Activated T-cell treated with anti-CD3 and anti-CD28 coated beads, Interleukin-2, amount 50 U/mL, for 24 hours (primary cell): ENCODE measurements at regions not wholly inside any gene's neighbourhood (a gene's known extent, or its start where the extent isn't known, plus 50 kb on each side); places are given as distances from the start of the nearest gene placed in this dataset.
A peak's percentile ranks its signal among the peaks of the same experiment; 100 is the strongest.

Experiments
- DNase-seq: peaks from one replicate; pipeline ENCODE4 v3.0.0-alpha.2; 2020
- H3K27ac Mint-ChIP-seq: 2 replicates; pipeline ENCODE4 v1.8.0; 2020; ENCODE audit warnings: mild to moderate bottlenecking, mixed read lengths
- H3K27me3 Mint-ChIP-seq: 2 replicates; pipeline ENCODE4 v1.8.0; 2020; ENCODE audit warnings: mixed read lengths
- H3K36me3 Mint-ChIP-seq: 2 replicates; pipeline ENCODE4 v1.8.0; 2020; ENCODE audit warnings: low read depth, mixed read lengths
- H3K4me1 Mint-ChIP-seq: 2 replicates; pipeline ENCODE4 v1.8.0; 2020; ENCODE audit warnings: low read depth, mixed read lengths
- H3K4me3 Mint-ChIP-seq: 2 replicates; pipeline ENCODE4 v1.8.0; 2020; ENCODE audit warnings: mild to moderate bottlenecking, moderate library complexity, mixed read lengths
- H3K9me3 Mint-ChIP-seq: 2 replicates; pipeline ENCODE4 v1.8.0; 2020; ENCODE audit warnings: mixed read lengths

GRCh38 chr4:11298451-11298850 is 130.2 kb downstream of the HS3ST1 start:
- Mint-ChIP-seq H3K36me3 (no peaks in the 10 kb centered on the region), H3K27ac (no peak overlapping the region), H3K4me1 (peaks cover 10% of the 10 kb centered on the region), H3K9me3 (no peaks in the 10 kb centered on the region), H3K27me3 (peaks cover 4% of the 10 kb centered on the region), H3K4me3 (no peak overlapping the region)
- DNase-seq: no peak

- no peak overlapping the region for H3K4me3 Mint-ChIP-seq
- no peaks in the 10 kb centered on the region for H3K36me3 Mint-ChIP-seq
- peaks cover 10% of the 10 kb centered on the region for H3K4me1 Mint-ChIP-seq
- H3K27ac Mint-ChIP-seq: peak overlapping the region; percentile 22
- no peaks in the 10 kb centered on the region for H3K9me3 Mint-ChIP-seq
- H3K27me3 Mint-ChIP-seq: peaks cover 3% of the 10 kb centered on the region
- DNase-seq: no peak
These were observed 131.1 kb downstream of the HS3ST1 start for GRCh38 chr4:11297627-11298026.

GRCh38 chr4:11297201-11297600 is 131.5 kb downstream of the HS3ST1 start:
- Mint-ChIP-seq H3K4me3 (no peak overlapping the region), H3K36me3 (no peaks in the 10 kb centered on the region), H3K9me3 (no peaks in the 10 kb centered on the region), H3K4me1 (peaks cover 10% of the 10 kb centered on the region), H3K27ac (peak overlapping the region; percentile 22), H3K27me3 (peaks cover 3% of the 10 kb centered on the region)
- no peak for DNase-seq

- Mint-ChIP-seq H3K27ac (no peak overlapping the region), H3K36me3 (no peaks in the 10 kb centered on the region), H3K4me1 (peaks cover 10% of the 10 kb centered on the region), H3K9me3 (no peaks in the 10 kb centered on the region), H3K27me3 (no peaks in the 10 kb centered on the region), H3K4me3 (no peak overlapping the region)
- no peak for DNase-seq
These were observed 134.8 kb downstream of the HS3ST1 start for GRCh38 chr4:11293866-11294265.

- DNase-seq: no peak
- Mint-ChIP-seq H3K9me3 (peaks cover 11% of the 10 kb centered on the region), H3K4me1 (no peaks in the 10 kb centered on the region), H3K4me3 (no peak overlapping the region), H3K27me3 (no peaks in the 10 kb centered on the region), H3K36me3 (no peaks in the 10 kb centered on the region), H3K27ac (no peak overlapping the region)
These were observed 141.6 kb downstream of the HS3ST1 start for GRCh38 chr4:11287055-11287454.

- Mint-ChIP-seq H3K9me3 (peaks cover 11% of the 10 kb centered on the region), H3K36me3 (no peaks in the 10 kb centered on the region), H3K4me3 (no peak overlapping the region), H3K27me3 (no peaks in the 10 kb centered on the region), H3K27ac (no peak overlapping the region), H3K4me1 (no peaks in the 10 kb centered on the region)
- DNase-seq: no peak
These were observed 142.2 kb downstream of the HS3ST1 start for GRCh38 chr4:11286533-11286932.

GRCh38 chr4:11281720-11282119 is 147.0 kb downstream of the HS3ST1 start:
- Mint-ChIP-seq H3K36me3 (no peaks in the 10 kb centered on the region), H3K4me1 (no peaks in the 10 kb centered on the region), H3K27me3 (peaks cover 9% of the 10 kb centered on the region), H3K4me3 (no peak overlapping the region), H3K9me3 (peaks cover 11% of the 10 kb centered on the region), H3K27ac (no peak overlapping the region)
- DNase-seq: no peak

GRCh38 chr4:11271263-11271662 is 157.4 kb downstream of the HS3ST1 start:
- H3K27me3 Mint-ChIP-seq: peaks cover 6% of the 10 kb centered on the region
- no peak overlapping the region for H3K27ac Mint-ChIP-seq
- peaks cover 9% of the 10 kb centered on the region for H3K9me3 Mint-ChIP-seq
- DNase-seq: no peak
- H3K36me3 Mint-ChIP-seq: no peaks in the 10 kb centered on the region
- no peaks in the 10 kb centered on the region for H3K4me1 Mint-ChIP-seq
- H3K4me3 Mint-ChIP-seq: no peak overlapping the region

GRCh38 chr4:11268149-11268548 is 160.5 kb downstream of the HS3ST1 start:
- H3K27ac Mint-ChIP-seq: no peak overlapping the region
- H3K4me3 Mint-ChIP-seq: no peak overlapping the region
- peaks cover 9% of the 10 kb centered on the region for H3K9me3 Mint-ChIP-seq

GRCh38 chr4:11264841-11265240 is 163.9 kb downstream of the HS3ST1 start:
- H3K4me3 Mint-ChIP-seq: no peak overlapping the region
- H3K4me1 Mint-ChIP-seq: no peaks in the 10 kb centered on the region

More at GRCh38 chr4:11268149-11268548, 160.5 kb downstream of the HS3ST1 start:
- no peaks in the 10 kb centered on the region for H3K36me3 Mint-ChIP-seq
- H3K27me3 Mint-ChIP-seq: peaks cover 6% of the 10 kb centered on the region
- no peaks in the 10 kb centered on the region for H3K4me1 Mint-ChIP-seq
- DNase-seq: no peak

GRCh38 chr4:11264346-11264745 is 164.3 kb downstream of the HS3ST1 start:
- Mint-ChIP-seq H3K27me3 (no peaks in the 10 kb centered on the region), H3K4me1 (no peaks in the 10 kb centered on the region), H3K4me3 (no peak overlapping the region), H3K27ac (no peak overlapping the region), H3K9me3 (peaks cover 9% of the 10 kb centered on the region), H3K36me3 (no peaks in the 10 kb centered on the region)
- DNase-seq: no peak

More at GRCh38 chr4:11264841-11265240, 163.9 kb downstream of the HS3ST1 start:
- no peak for DNase-seq
- no peaks in the 10 kb centered on the region for H3K27me3 Mint-ChIP-seq
- H3K27ac Mint-ChIP-seq: no peak overlapping the region
- peaks cover 9% of the 10 kb centered on the region for H3K9me3 Mint-ChIP-seq
- H3K36me3 Mint-ChIP-seq: no peaks in the 10 kb centered on the region

GRCh38 chr4:11263208-11263607 is 165.5 kb downstream of the HS3ST1 start:
- peaks cover 9% of the 10 kb centered on the region for H3K9me3 Mint-ChIP-seq
- H3K36me3 Mint-ChIP-seq: no peaks in the 10 kb centered on the region
- H3K4me3 Mint-ChIP-seq: no peak overlapping the region
- DNase-seq: no peak
- no peaks in the 10 kb centered on the region for H3K4me1 Mint-ChIP-seq
- H3K27me3 Mint-ChIP-seq: no peaks in the 10 kb centered on the region
- no peak overlapping the region for H3K27ac Mint-ChIP-seq

- no peaks in the 10 kb centered on the region for H3K4me1 Mint-ChIP-seq
- no peaks in the 10 kb centered on the region for H3K9me3 Mint-ChIP-seq
- H3K4me3 Mint-ChIP-seq: no peak overlapping the region
- H3K36me3 Mint-ChIP-seq: no peaks in the 10 kb centered on the region
- no peak overlapping the region for H3K27ac Mint-ChIP-seq
- no peak for DNase-seq
- no peaks in the 10 kb centered on the region for H3K27me3 Mint-ChIP-seq
These were observed 167.4 kb downstream of the HS3ST1 start for GRCh38 chr4:11261066-11261850.

- no peak for DNase-seq
- Mint-ChIP-seq H3K4me1 (no peaks in the 10 kb centered on the region), H3K9me3 (no peaks in the 10 kb centered on the region), H3K27ac (no peak overlapping the region), H3K36me3 (no peaks in the 10 kb centered on the region), H3K27me3 (no peaks in the 10 kb centered on the region), H3K4me3 (no peak overlapping the region)
These were observed 168.9 kb downstream of the HS3ST1 start for GRCh38 chr4:11259837-11260236.

- no peaks in the 10 kb centered on the region for H3K9me3 Mint-ChIP-seq
- no peaks in the 10 kb centered on the region for H3K27me3 Mint-ChIP-seq
- DNase-seq: no peak
- H3K4me1 Mint-ChIP-seq: peaks cover 1% of the 10 kb centered on the region
- no peak overlapping the region for H3K27ac Mint-ChIP-seq
- no peaks in the 10 kb centered on the region for H3K36me3 Mint-ChIP-seq
- H3K4me3 Mint-ChIP-seq: no peak overlapping the region
These were observed 176.5 kb downstream of the HS3ST1 start for GRCh38 chr4:11252149-11252548.
